ENCODE measurements at regions not wholly inside any gene's neighbourhood (a gene's known extent, or its start where the extent isn't known, plus 50 kb on each side); places are given as distances from the start of the nearest gene placed in this dataset.
"Not testable (repeated sequence)": the region's sequence is repeated elsewhere in the genome, so short reads cannot be mapped to it uniquely, and the experiment has no call there.

DNA sequence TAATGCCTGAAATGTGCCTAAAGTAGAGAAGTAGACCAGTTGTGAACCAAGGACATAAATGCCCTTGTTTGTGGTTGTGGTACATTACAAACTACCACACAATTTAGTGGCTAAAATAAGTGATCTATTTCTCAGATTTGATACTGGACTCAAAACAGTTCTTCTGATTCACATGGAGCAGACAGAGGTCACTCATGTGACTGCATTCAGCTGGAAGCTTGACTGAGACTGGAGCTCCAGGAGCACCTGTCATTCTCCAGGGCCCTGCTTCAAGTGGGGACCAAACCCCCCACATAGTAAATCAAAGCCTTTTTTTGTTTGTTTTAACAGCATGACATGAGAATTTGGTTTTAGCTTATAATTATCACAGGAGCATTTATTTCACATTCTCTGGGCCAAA lies 301.2 kb downstream of the OXSM start:
- H3K9me3 Mint-ChIP-seq (ENCODE audit: unreplicated experiment): peaks cover 26% of the 10 kb centered on the region
- no peak overlapping the region for H3K9ac ChIP-seq (ENCODE audit: low read length)

DNA sequence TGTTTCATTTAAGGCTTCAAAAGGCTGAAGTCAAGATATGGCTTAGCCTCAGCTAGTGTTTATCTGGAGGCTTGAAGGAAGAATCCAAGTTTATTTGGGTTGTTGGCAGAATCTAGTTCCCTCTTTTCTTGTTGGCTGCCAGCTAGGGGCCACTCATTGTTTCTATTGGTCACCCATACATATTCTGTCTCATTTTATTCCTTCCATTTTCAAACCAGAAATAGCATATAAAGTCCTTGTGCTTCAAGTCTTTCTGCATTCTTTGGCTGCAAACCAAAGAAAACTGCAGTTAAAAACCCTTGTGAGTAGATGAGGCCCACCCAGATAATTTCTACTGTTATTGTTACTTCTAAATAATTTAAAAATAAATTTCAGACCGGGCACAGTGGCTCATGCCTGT lies 301.7 kb downstream of the OXSM start:
- H3K9me3 ChIP-seq (ENCODE audit: insufficient read depth, low read depth, low read length): peaks cover 4% of the 10 kb centered on the region
- H3K4me1 ChIP-seq (ENCODE audit: insufficient read depth, low read length): no peaks in the 10 kb centered on the region
- H4K20me1 ChIP-seq (ENCODE audit: insufficient read depth, low read length): no peaks in the 10 kb centered on the region
- H3K9ac ChIP-seq (ENCODE audit: low read length): no peak overlapping the region
- H3K36me3 ChIP-seq (ENCODE audit: insufficient read depth, low read length): no peaks in the 10 kb centered on the region
- no peak overlapping the region for H3K27ac ChIP-seq (ENCODE audit: low read depth, low read length)
- H3K4me2 ChIP-seq (ENCODE audit: low read length): no peak overlapping the region
- H3K79me2 ChIP-seq (ENCODE audit: insufficient read depth, low read length): no peaks in the 10 kb centered on the region
- H3K27me3 ChIP-seq (ENCODE audit: insufficient read depth, low read length): no peaks in the 10 kb centered on the region
- FAIRE-seq (no peak), DNase-seq (ENCODE audit: low read depth) (no peak)
- H2AFZ ChIP-seq (ENCODE audit: low read depth, low read length): no peak overlapping the region
- Mint-ChIP-seq H3K4me3 (ENCODE audit: unreplicated experiment) (no peak overlapping the region), H3K27me3 (ENCODE audit: low read depth, unreplicated experiment) (no peaks in the 10 kb centered on the region), H3K9me3 (ENCODE audit: unreplicated experiment) (peaks cover 26% of the 10 kb centered on the region), H3K36me3 (ENCODE audit: low read depth, unreplicated experiment) (peaks cover 4% of the 10 kb centered on the region), H3K4me1 (ENCODE audit: low read depth, unreplicated experiment) (no peaks in the 10 kb centered on the region), H3K27ac (ENCODE audit: unreplicated experiment) (no peak overlapping the region)
- H3K4me3 ChIP-seq (ENCODE audit: insufficient read depth, low read depth, low read length): no peak overlapping the region
- no peak for TF ChIP-seq EZH2 (IDR thresholded peaks at IDR 0.05; ENCODE audit: insufficient read depth, low read length)
- TF ChIP-seq, protein P1, sequence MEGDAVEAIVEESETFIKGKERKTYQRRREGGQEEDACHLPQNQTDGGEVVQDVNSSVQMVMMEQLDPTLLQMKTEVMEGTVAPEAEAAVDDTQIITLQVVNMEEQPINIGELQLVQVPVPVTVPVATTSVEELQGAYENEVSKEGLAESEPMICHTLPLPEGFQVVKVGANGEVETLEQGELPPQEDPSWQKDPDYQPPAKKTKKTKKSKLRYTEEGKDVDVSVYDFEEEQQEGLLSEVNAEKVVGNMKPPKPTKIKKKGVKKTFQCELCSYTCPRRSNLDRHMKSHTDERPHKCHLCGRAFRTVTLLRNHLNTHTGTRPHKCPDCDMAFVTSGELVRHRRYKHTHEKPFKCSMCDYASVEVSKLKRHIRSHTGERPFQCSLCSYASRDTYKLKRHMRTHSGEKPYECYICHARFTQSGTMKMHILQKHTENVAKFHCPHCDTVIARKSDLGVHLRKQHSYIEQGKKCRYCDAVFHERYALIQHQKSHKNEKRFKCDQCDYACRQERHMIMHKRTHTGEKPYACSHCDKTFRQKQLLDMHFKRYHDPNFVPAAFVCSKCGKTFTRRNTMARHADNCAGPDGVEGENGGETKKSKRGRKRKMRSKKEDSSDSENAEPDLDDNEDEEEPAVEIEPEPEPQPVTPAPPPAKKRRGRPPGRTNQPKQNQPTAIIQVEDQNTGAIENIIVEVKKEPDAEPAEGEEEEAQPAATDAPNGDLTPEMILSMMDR (IDR thresholded peaks at IDR 0.05; ENCODE audit: insufficient read depth, low read depth, low read length): no peak

More for the DNA sequence above, 301.2 kb downstream of the OXSM start:
- DNase-seq (ENCODE audit: low read depth): no peak
- peaks cover 4% of the 10 kb centered on the region for H3K36me3 Mint-ChIP-seq (ENCODE audit: low read depth, unreplicated experiment)
- Histone ChIP-seq H3K27ac (ENCODE audit: low read depth, low read length) (no peak overlapping the region), H2AFZ (ENCODE audit: low read depth, low read length) (no peak overlapping the region), H3K4me1 (ENCODE audit: insufficient read depth, low read length) (no peaks in the 10 kb centered on the region), H3K9me3 (ENCODE audit: insufficient read depth, low read depth, low read length) (peaks cover 4% of the 10 kb centered on the region), H3K27me3 (ENCODE audit: insufficient read depth, low read length) (no peaks in the 10 kb centered on the region), H3K4me2 (ENCODE audit: low read length) (no peak overlapping the region), H3K79me2 (ENCODE audit: insufficient read depth, low read length) (no peaks in the 10 kb centered on the region), H3K36me3 (ENCODE audit: insufficient read depth, low read length) (no peaks in the 10 kb centered on the region), H3K4me3 (ENCODE audit: insufficient read depth, low read depth, low read length) (no peak overlapping the region), H4K20me1 (ENCODE audit: insufficient read depth, low read length) (no peaks in the 10 kb centered on the region)
- no peaks in the 10 kb centered on the region for H3K27me3 Mint-ChIP-seq (ENCODE audit: low read depth, unreplicated experiment)
- no peaks in the 10 kb centered on the region for H3K4me1 Mint-ChIP-seq (ENCODE audit: low read depth, unreplicated experiment)
- H3K4me3 Mint-ChIP-seq (ENCODE audit: unreplicated experiment): no peak overlapping the region
- TF ChIP-seq EZH2 (IDR thresholded peaks at IDR 0.05; ENCODE audit: insufficient read depth, low read length): no peak
- TF ChIP-seq, protein P1 (IDR thresholded peaks at IDR 0.05; ENCODE audit: insufficient read depth, low read depth, low read length): no peak
- FAIRE-seq: no peak
- H3K27ac Mint-ChIP-seq (ENCODE audit: unreplicated experiment): no peak overlapping the region

DNA sequence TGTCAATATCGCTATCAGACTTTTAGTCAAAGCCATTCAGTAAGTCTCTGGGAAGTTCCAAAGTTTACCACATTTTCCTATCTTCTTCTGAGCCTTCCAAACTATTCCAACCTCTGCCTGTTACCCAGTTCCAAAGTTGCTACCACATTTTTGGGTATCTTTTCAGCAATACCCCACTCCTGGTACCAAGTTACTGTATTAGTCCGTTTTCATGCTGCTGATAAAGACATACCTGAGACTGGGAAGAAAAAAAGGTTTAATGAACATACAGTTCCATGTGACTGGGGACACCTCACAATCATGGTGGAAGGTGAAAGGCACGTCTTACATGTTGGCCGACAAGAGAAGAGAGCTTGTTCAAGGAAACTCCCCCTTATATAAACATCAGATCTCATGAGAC lies 307.2 kb downstream of the OXSM start:
- H4K20me1 ChIP-seq (ENCODE audit: insufficient read depth, low read length); H3K9ac ChIP-seq (ENCODE audit: low read length); H3K4me3 ChIP-seq (ENCODE audit: insufficient read depth, low read depth, low read length); H3K27ac Mint-ChIP-seq (ENCODE audit: unreplicated experiment); H3K9me3 ChIP-seq (ENCODE audit: insufficient read depth, low read depth, low read length); H2AFZ ChIP-seq (ENCODE audit: low read depth, low read length); H3K27me3 Mint-ChIP-seq (ENCODE audit: low read depth, unreplicated experiment); H3K27ac ChIP-seq (ENCODE audit: low read depth, low read length); H3K36me3 ChIP-seq (ENCODE audit: insufficient read depth, low read length); H3K36me3 Mint-ChIP-seq (ENCODE audit: low read depth, unreplicated experiment); H3K27me3 ChIP-seq (ENCODE audit: insufficient read depth, low read length); H3K4me2 ChIP-seq (ENCODE audit: low read length); H3K4me3 Mint-ChIP-seq (ENCODE audit: unreplicated experiment); FAIRE-seq; H3K79me2 ChIP-seq (ENCODE audit: insufficient read depth, low read length); DNase-seq (ENCODE audit: low read depth): not testable (repeated sequence)
- peaks cover 16% of the 10 kb centered on the region for H3K4me1 ChIP-seq (ENCODE audit: insufficient read depth, low read length)
- Mint-ChIP-seq H3K4me1 (ENCODE audit: low read depth, unreplicated experiment) (peaks cover 25% of the 10 kb centered on the region), H3K9me3 (ENCODE audit: unreplicated experiment) (peaks cover 23% of the 10 kb centered on the region)

All from astrocyte (in vitro differentiated cells and primary cell).